ENCODE measurements at regions not wholly inside any gene's neighbourhood (a gene's known extent, or its start where the extent isn't known, plus 50 kb on each side); places are given as distances from the start of the nearest gene placed in this dataset.

DNA sequence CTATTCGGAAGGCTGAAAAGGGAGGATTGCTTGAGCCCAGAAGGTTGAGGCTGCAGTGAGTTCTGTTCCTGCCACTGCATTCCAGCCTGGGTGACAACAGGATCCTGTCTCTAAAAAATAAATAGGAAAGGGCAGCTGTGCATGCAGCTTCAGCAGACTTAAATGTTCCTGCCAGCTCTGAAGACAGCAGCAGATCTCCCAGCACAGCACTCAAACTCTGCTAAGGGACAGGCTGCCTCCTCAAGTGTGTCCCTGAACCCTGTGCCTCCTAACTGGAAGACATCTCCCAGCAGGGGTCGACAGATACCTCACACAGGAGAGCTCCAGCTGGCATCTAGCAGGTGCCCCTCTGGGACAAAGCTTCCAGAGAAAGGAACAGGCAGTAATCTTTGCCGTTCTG lies 117.9 kb downstream of the CXCL12 start:
- no peaks in the 10 kb centered on the region for H3K36me3 Mint-ChIP-seq (ENCODE audit: low read depth)
- no peak for ATAC-seq (ENCODE audit: low read depth)
- no peak for DNase-seq

DNA sequence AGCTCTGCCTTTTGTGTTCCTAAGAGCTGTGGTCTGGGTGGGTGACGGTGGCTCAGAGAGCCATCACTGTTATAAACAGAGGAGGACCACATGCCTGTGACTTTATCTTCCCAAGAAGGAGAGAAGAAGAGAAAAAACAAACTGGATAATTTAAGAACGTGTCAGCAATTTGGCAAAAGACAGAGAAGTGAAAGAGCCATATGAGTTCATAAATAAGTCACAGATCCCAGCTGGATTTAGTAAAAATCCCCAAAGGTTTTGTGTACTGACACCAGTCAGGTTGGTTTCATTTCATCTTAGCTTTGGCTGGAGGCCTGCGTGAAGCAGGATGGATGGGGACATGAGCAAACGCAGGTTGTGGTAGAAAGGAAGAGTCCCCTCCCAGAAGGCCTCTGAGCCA lies 120.7 kb downstream of the CXCL12 start:
- intact Hi-C loops (cut with micrococcal nuclease) = no loop called here
- H3K4me1 Mint-ChIP-seq = peaks cover 3% of the 10 kb centered on the region
- ChIA-PET POLR2A (no interaction called here), CTCF (no interaction called here)
- H3K4me3 Mint-ChIP-seq = no peak overlapping the region
- H3K27me3 Mint-ChIP-seq = no peaks in the 10 kb centered on the region
- ATAC-seq (ENCODE audit: low read depth) = no peak
- H3K36me3 Mint-ChIP-seq (ENCODE audit: low read depth) = no peaks in the 10 kb centered on the region
- H3K9me3 Mint-ChIP-seq = peaks cover 3% of the 10 kb centered on the region
- no peak overlapping the region for H3K27ac Mint-ChIP-seq
- TF ChIP-seq CTCF (IDR thresholded peaks at IDR 0.05) = no peak
- DNase-seq = no peak

More for the DNA sequence above, 117.9 kb downstream of the CXCL12 start:
- ChIA-PET POLR2A (no interaction called here), CTCF (no interaction called here)
- TF ChIP-seq CTCF (IDR thresholded peaks at IDR 0.05) = no peak
- no peak overlapping the region for H3K4me3 Mint-ChIP-seq
- H3K27ac Mint-ChIP-seq = no peak overlapping the region
- intact Hi-C loops (cut with micrococcal nuclease) = no loop called here
- peaks cover 3% of the 10 kb centered on the region for H3K9me3 Mint-ChIP-seq
- no peaks in the 10 kb centered on the region for H3K4me1 Mint-ChIP-seq
- no peaks in the 10 kb centered on the region for H3K27me3 Mint-ChIP-seq

DNA sequence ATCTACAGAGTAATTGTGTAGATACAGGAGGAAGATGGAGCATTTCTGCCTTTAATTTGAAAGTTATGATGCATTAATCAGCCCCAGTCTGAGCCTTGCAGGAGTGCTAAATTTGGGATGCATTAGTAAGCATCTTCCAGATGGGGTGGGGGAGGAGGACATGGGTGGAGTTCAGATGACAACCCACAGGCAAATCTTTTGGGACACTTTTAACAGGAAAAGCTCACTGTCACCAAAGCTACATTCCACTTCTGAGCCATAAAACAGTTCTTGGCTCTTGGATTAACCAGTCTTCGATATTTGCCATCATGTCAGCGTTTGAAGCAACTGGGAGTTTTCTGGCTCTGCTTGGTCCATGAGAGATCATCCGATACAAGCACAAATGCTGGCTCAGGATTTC lies 121.1 kb downstream of the CXCL12 start:
- intact Hi-C loops (cut with micrococcal nuclease) = no loop called here
- CTCF ChIA-PET = no interaction called here
- Mint-ChIP-seq H3K9me3 (peaks cover 3% of the 10 kb centered on the region), H3K4me1 (peaks cover 3% of the 10 kb centered on the region), H3K4me3 (no peak overlapping the region), H3K36me3 (ENCODE audit: low read depth) (no peaks in the 10 kb centered on the region), H3K27me3 (no peaks in the 10 kb centered on the region), H3K27ac (no peak overlapping the region)
- POLR2A ChIA-PET = no interaction called here
- no peak for DNase-seq
- TF ChIP-seq CTCF (IDR thresholded peaks at IDR 0.05) = no peak
- ATAC-seq (ENCODE audit: low read depth) = no peak

DNA sequence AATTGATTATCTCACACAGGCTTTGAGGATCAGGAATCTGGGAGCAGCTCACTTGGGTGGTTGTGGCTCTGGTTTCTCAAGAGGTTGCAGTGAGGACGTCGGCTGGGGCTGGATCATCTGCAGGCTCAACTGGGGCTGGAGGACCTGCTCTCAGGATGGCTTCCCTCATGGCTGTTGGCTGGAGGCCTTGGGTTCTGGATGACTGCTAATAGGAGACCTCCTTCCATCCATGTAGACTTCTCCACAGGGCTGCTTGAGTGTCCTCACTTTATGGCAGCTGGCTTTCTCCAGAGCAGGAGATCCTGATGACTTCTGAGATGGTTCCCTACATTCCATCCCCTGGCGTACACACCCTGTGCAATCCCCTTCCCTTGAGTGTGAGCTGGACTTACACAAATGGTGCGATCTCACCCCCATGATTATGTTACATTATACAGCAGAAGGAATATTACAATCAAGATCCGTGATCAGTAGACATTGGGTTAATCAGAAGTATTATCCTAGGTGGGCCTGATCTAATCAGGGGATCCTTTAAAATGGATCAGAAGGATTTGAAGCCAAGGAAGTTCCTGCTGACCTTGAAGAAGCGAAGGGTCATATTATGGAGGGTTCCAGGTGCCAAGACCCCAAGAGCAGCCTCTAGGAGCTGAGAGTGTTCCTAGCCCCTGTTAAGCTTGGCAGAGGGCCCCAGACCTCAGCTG lies 122.2 kb downstream of the CXCL12 start:
- Mint-ChIP-seq H3K4me3 (no peak overlapping the region), H3K27ac (no peak overlapping the region), H3K4me1 (peaks cover 3% of the 10 kb centered on the region), H3K27me3 (no peaks in the 10 kb centered on the region), H3K9me3 (peaks cover 3% of the 10 kb centered on the region), H3K36me3 (ENCODE audit: low read depth) (no peaks in the 10 kb centered on the region)
- no peak for TF ChIP-seq CTCF (IDR thresholded peaks at IDR 0.05)
- ATAC-seq (ENCODE audit: low read depth) (no peak), DNase-seq (no peak)
- ChIA-PET CTCF (no interaction called here), POLR2A (no interaction called here)
- intact Hi-C loops (cut with micrococcal nuclease) = no loop called here

GRCh38 chr10:44261710-44262455 lies 123.0 kb downstream of the CXCL12 start:
- Mint-ChIP-seq H3K27ac (no peak overlapping the region), H3K4me1 (peaks cover 3% of the 10 kb centered on the region), H3K27me3 (no peaks in the 10 kb centered on the region), H3K9me3 (peaks cover 3% of the 10 kb centered on the region), H3K36me3 (ENCODE audit: low read depth) (no peaks in the 10 kb centered on the region), H3K4me3 (no peak overlapping the region)
- intact Hi-C loops (cut with micrococcal nuclease) = no loop called here
- CTCF ChIA-PET = no interaction called here
- no peak for TF ChIP-seq CTCF (IDR thresholded peaks at IDR 0.05)
- ATAC-seq (ENCODE audit: low read depth) = no peak
- no peak for DNase-seq
- POLR2A ChIA-PET = no interaction called here
